GM19238 (cell line): ENCODE measurements at regions not wholly inside any gene's neighbourhood (a gene's known extent, or its start where the extent isn't known, plus 50 kb on each side); places are given as distances from the start of the nearest gene placed in this dataset.

Source experiments
- DNase-seq: peaks from one replicate; pipeline ENCODE4 v3.0.0; 2011; ENCODE audit warnings: low spot score; ENCODE audit not compliant: insufficient read length

- DNase-seq: no peak
These were observed 585.8 kb upstream of the FAT1 start for GRCh38 chr4:187309456-187309855.

GRCh38 chr4:187312299-187312698, 588.6 kb upstream of the FAT1 start:
- DNase-seq: no peak

- DNase-seq: no peak
These were observed 594.1 kb upstream of the FAT1 start for GRCh38 chr4:187317799-187318198.

- no peak for DNase-seq
These were observed 598.1 kb upstream of the FAT1 start for GRCh38 chr4:187321711-187322110.

GRCh38 chr4:187332141-187332540, 608.5 kb upstream of the FAT1 start:
- no peak for DNase-seq

GRCh38 chr4:187333151-187333550, 609.5 kb upstream of the FAT1 start:
- no peak for DNase-seq

- DNase-seq: no peak
These were observed 611.7 kb upstream of the FAT1 start for GRCh38 chr4:187335339-187335738.

GRCh38 chr4:187354740-187355139, 631.1 kb upstream of the FAT1 start:
- no peak for DNase-seq

- no peak for DNase-seq
These were observed 633.5 kb upstream of the FAT1 start for GRCh38 chr4:187357045-187357643.

GRCh38 chr4:187357821-187358220, 634.2 kb upstream of the FAT1 start:
- no peak for DNase-seq

GRCh38 chr4:187362937-187363857, 632.4 kb upstream of the ZFP42 start:
- no peak for DNase-seq

GRCh38 chr4:187364401-187364800, 631.2 kb upstream of the ZFP42 start:
- no peak for DNase-seq

GRCh38 chr4:187364851-187365250, 630.7 kb upstream of the ZFP42 start:
- DNase-seq: no peak

GRCh38 chr4:187366530-187366929, 629.0 kb upstream of the ZFP42 start:
- DNase-seq: no peak

GRCh38 chr4:187370918-187371317, 624.7 kb upstream of the ZFP42 start:
- no peak for DNase-seq

GRCh38 chr4:187378441-187378840, 617.1 kb upstream of the ZFP42 start:
- DNase-seq: no peak

- no peak for DNase-seq
These were observed 615.4 kb upstream of the ZFP42 start for GRCh38 chr4:187380181-187380581.

- no peak for DNase-seq
These were observed 612.4 kb upstream of the ZFP42 start for GRCh38 chr4:187383181-187383580.

- no peak for DNase-seq
These were observed 607.8 kb upstream of the ZFP42 start for GRCh38 chr4:187387739-187388138.

GRCh38 chr4:187389420-187389819, 606.2 kb upstream of the ZFP42 start:
- no peak for DNase-seq

- no peak for DNase-seq
These were observed 604.9 kb upstream of the ZFP42 start for GRCh38 chr4:187390646-187391045.

- no peak for DNase-seq
These were observed 601.8 kb upstream of the ZFP42 start for GRCh38 chr4:187393531-187394344.
